Endothelial cell (in vitro differentiated cells): ENCODE measurements at regions not wholly inside any gene's neighbourhood (a gene's known extent, or its start where the extent isn't known, plus 50 kb on each side); places are given as distances from the start of the nearest gene placed in this dataset.
A peak's percentile ranks its signal among the peaks of the same experiment; 100 is the strongest.
"Not testable (repeated sequence)": the region's sequence is repeated elsewhere in the genome, so short reads cannot be mapped to it uniquely, and the experiment has no call there.

Experiments
- DNase-seq: peaks from one replicate; pipeline ENCODE4 v3.0.0; 2021; ENCODE audit warnings: low spot score
- H3K27ac Mint-ChIP-seq: one replicate; pipeline ENCODE4 v1.8.0; 2021; ENCODE audit warnings: mixed read lengths, inconsistent platforms; ENCODE audit not compliant: unreplicated experiment
- H3K27me3 Mint-ChIP-seq: one replicate; pipeline ENCODE4 v1.8.0; 2021; ENCODE audit warnings: mild to moderate bottlenecking, moderate library complexity, mixed read lengths, inconsistent platforms; ENCODE audit not compliant: unreplicated experiment
- H3K36me3 Mint-ChIP-seq: one replicate; pipeline ENCODE4 v1.8.0; 2021; ENCODE audit warnings: mild to moderate bottlenecking, low read depth, mixed read lengths, inconsistent platforms; ENCODE audit not compliant: unreplicated experiment
- H3K4me1 Mint-ChIP-seq: one replicate; pipeline ENCODE4 v1.8.0; 2021; ENCODE audit warnings: mild to moderate bottlenecking, mixed read lengths, inconsistent platforms; ENCODE audit not compliant: unreplicated experiment
- H3K4me3 Mint-ChIP-seq: one replicate; pipeline ENCODE4 v1.8.0; 2021; ENCODE audit warnings: mild to moderate bottlenecking, mixed read lengths, inconsistent platforms; ENCODE audit not compliant: unreplicated experiment
- H3K9me3 Mint-ChIP-seq: one replicate; pipeline ENCODE4 v1.8.0; 2021; ENCODE audit warnings: mixed read lengths, inconsistent platforms; ENCODE audit not compliant: unreplicated experiment
- CTCF ChIP-seq: fragments of 200-600 bp; sonication (generic); IDR thresholded peaks from one replicate; pipeline ENCODE4 v1.5.0; 2021; ENCODE audit warnings: antibody characterized with exemption; ENCODE audit not compliant: unreplicated experiment

GRCh38 chr6:102815207-102815606 is 1421.7 kb downstream of the GRIK2 start:
- no peak overlapping the region for H3K27ac Mint-ChIP-seq
- no peak overlapping the region for H3K4me3 Mint-ChIP-seq
- TF ChIP-seq CTCF = no peak
- no peaks in the 10 kb centered on the region for H3K9me3 Mint-ChIP-seq
- no peaks in the 10 kb centered on the region for H3K27me3 Mint-ChIP-seq
- no peaks in the 10 kb centered on the region for H3K4me1 Mint-ChIP-seq
- DNase-seq = no peak
- H3K36me3 Mint-ChIP-seq = no peaks in the 10 kb centered on the region

GRCh38 chr6:102813489-102814275 is 1420.2 kb downstream of the GRIK2 start:
- no peaks in the 10 kb centered on the region for H3K4me1 Mint-ChIP-seq
- DNase-seq = no peak
- H3K27ac Mint-ChIP-seq = no peak overlapping the region
- no peaks in the 10 kb centered on the region for H3K36me3 Mint-ChIP-seq
- no peak for TF ChIP-seq CTCF
- no peaks in the 10 kb centered on the region for H3K9me3 Mint-ChIP-seq
- H3K4me3 Mint-ChIP-seq = no peak overlapping the region
- no peaks in the 10 kb centered on the region for H3K27me3 Mint-ChIP-seq

GRCh38 chr6:102812242-102812641 is 1418.7 kb downstream of the GRIK2 start:
- DNase-seq = no peak
- H3K4me1 Mint-ChIP-seq = no peaks in the 10 kb centered on the region
- H3K27ac Mint-ChIP-seq = no peak overlapping the region
- no peak overlapping the region for H3K4me3 Mint-ChIP-seq
- TF ChIP-seq CTCF = no peak
- no peaks in the 10 kb centered on the region for H3K36me3 Mint-ChIP-seq
- no peaks in the 10 kb centered on the region for H3K9me3 Mint-ChIP-seq
- no peaks in the 10 kb centered on the region for H3K27me3 Mint-ChIP-seq

- not testable (repeated sequence) for H3K27ac Mint-ChIP-seq, H3K27me3 Mint-ChIP-seq, H3K9me3 Mint-ChIP-seq, H3K4me1 Mint-ChIP-seq, H3K4me3 Mint-ChIP-seq, H3K36me3 Mint-ChIP-seq, DNase-seq
Observed at GRCh38 chr6:102808944-102809505, 1415.5 kb downstream of the GRIK2 start.

GRCh38 chr6:102799051-102799450 is 1405.5 kb downstream of the GRIK2 start:
- no peaks in the 10 kb centered on the region for H3K4me1 Mint-ChIP-seq
- DNase-seq = no peak
- H3K36me3 Mint-ChIP-seq = no peaks in the 10 kb centered on the region
- peaks cover 1% of the 10 kb centered on the region for H3K27me3 Mint-ChIP-seq
- H3K27ac Mint-ChIP-seq = no peak overlapping the region
- peak overlapping the region; percentile 95 for H3K4me3 Mint-ChIP-seq
- no peaks in the 10 kb centered on the region for H3K9me3 Mint-ChIP-seq
- TF ChIP-seq CTCF = no peak
